Trophoblast cell (in vitro differentiated cells and primary cell): ENCODE measurements at regions not wholly inside any gene's neighbourhood (a gene's known extent, or its start where the extent isn't known, plus 50 kb on each side); places are given as distances from the start of the nearest gene placed in this dataset.
A peak's percentile ranks its signal among the peaks of the same experiment; 100 is the strongest.
"Not testable (repeated sequence)": the region's sequence is repeated elsewhere in the genome, so short reads cannot be mapped to it uniquely, and the experiment has no call there.

Experiments
- DNase-seq, 2 donors: peaks; one replicate each; pipeline ENCODE4 v3.0.0-alpha.2; 2016
- H2AFZ ChIP-seq: 2 replicates; pipeline ENCODE4 v1.6.1; 2013; ENCODE audit warnings: low read length, moderate library complexity, mild to moderate bottlenecking; ENCODE audit not compliant: insufficient read depth, poor library complexity
- H2AK5ac ChIP-seq: 2 replicates; pipeline ENCODE4 v1.6.1; 2013; ENCODE audit warnings: mild to moderate bottlenecking, low read length
- H2BK120ac ChIP-seq: 2 replicates; pipeline ENCODE4 v1.6.1; 2013; ENCODE audit warnings: low read length, mild to moderate bottlenecking, moderate library complexity; ENCODE audit not compliant: insufficient read depth, poor library complexity
- H2BK12ac ChIP-seq: 2 replicates; pipeline ENCODE4 v1.6.1; 2013; ENCODE audit warnings: mild to moderate bottlenecking, low read length, moderate library complexity
- H2BK5ac ChIP-seq: 2 replicates; pipeline ENCODE4 v1.6.1; 2013; ENCODE audit warnings: low read length, low read depth, moderate library complexity, mild to moderate bottlenecking; ENCODE audit not compliant: poor library complexity
- H3K14ac ChIP-seq: 2 replicates; pipeline ENCODE4 v1.6.1; 2013; ENCODE audit warnings: mild to moderate bottlenecking, low read length
- H3K18ac ChIP-seq: 2 replicates; pipeline ENCODE4 v1.6.1; 2013; ENCODE audit warnings: mild to moderate bottlenecking, low read length
- H3K23ac ChIP-seq: 2 replicates; pipeline ENCODE4 v1.6.1; 2013; ENCODE audit warnings: low read length
- H3K27ac ChIP-seq: 2 replicates; pipeline ENCODE4 v1.5.1; 2013; ENCODE audit warnings: low read depth, mild to moderate bottlenecking, inconsistent platforms, low read length, moderate library complexity
- H3K27me3 ChIP-seq: 2 replicates; pipeline ENCODE4 v1.6.1; 2013; ENCODE audit warnings: inconsistent platforms, mild to moderate bottlenecking, low read length, moderate library complexity; ENCODE audit not compliant: insufficient read depth
- H3K36me3 ChIP-seq, 2 experiments: 1 replicate in 1 of 2; 2 replicates in 1 of 2; pipeline ENCODE4 v1.6.1; 2013; ENCODE audit warnings: low read length in 2 of 2, mild to moderate bottlenecking in 2 of 2, moderate library complexity in 1 of 2; ENCODE audit not compliant: insufficient read depth in 2 of 2, control insufficient read depth in 1 of 2
- H3K4ac ChIP-seq: 2 replicates; pipeline ENCODE4 v1.6.1; 2013; ENCODE audit warnings: low read depth, mild to moderate bottlenecking, low read length, moderate library complexity
- H3K4me1 ChIP-seq, 2 experiments: 1 replicate in 1 of 2; 2 replicates in 1 of 2; pipeline ENCODE4 v1.6.1; 2013; ENCODE audit warnings: low read length in 2 of 2, mild to moderate bottlenecking in 2 of 2, moderate library complexity in 1 of 2; ENCODE audit not compliant: insufficient read depth in 2 of 2, control insufficient read depth in 1 of 2
- H3K4me2 ChIP-seq: 2 replicates; pipeline ENCODE4 v1.6.1; 2013; ENCODE audit warnings: inconsistent platforms, mild to moderate bottlenecking, low read length, moderate library complexity
- H3K4me3 ChIP-seq: 2 replicates; pipeline ENCODE4 v1.5.1; 2013; ENCODE audit warnings: mild to moderate bottlenecking, low read depth, low read length, inconsistent platforms
- H3K79me1 ChIP-seq: one replicate; pipeline ENCODE4 v1.6.1; 2013; ENCODE audit warnings: low read length
- H3K79me2 ChIP-seq: 2 replicates; pipeline ENCODE4 v1.6.1; 2013; ENCODE audit warnings: low read length, mild to moderate bottlenecking; ENCODE audit not compliant: control insufficient read depth, insufficient read depth, poor library complexity
- H3K9ac ChIP-seq: 2 replicates; pipeline ENCODE4 v1.6.1; 2013; ENCODE audit warnings: mild to moderate bottlenecking, low read length
- H3K9me3 ChIP-seq: 2 replicates; pipeline ENCODE4 v1.6.1; 2013; ENCODE audit warnings: low read depth, mild to moderate bottlenecking, control low read depth, inconsistent platforms, low read length; ENCODE audit not compliant: insufficient read depth
- H4K12ac ChIP-seq: 2 replicates; pipeline ENCODE4 v1.6.1; 2013; ENCODE audit warnings: low read depth, mild to moderate bottlenecking, low read length, moderate library complexity
- H4K8ac ChIP-seq: 2 replicates; pipeline ENCODE4 v1.6.1; 2013; ENCODE audit warnings: low read depth, mild to moderate bottlenecking, low read length, moderate library complexity
- H4K91ac ChIP-seq: one replicate; pipeline ENCODE4 v1.6.1; 2013; ENCODE audit warnings: low read depth, mild to moderate bottlenecking, low read length, moderate library complexity
- WGBS: extraction: QIAGEN DNeasy Blood & Tissue Kit; methylation state at CpG from one replicate; pipeline ENCODE4 v1.1.7; 2013; ENCODE audit warnings: missing lambda C conversion rate; ENCODE audit not compliant: insufficient read length, insufficient coverage; ENCODE audit errors: extremely low coverage; 5-methylcytosine and 5-hydroxymethylcytosine counted together

GRCh38 chr7:118867860-118868259 lies 643.4 kb downstream of the ANKRD7 start:
- Histone ChIP-seq H3K4me2 (no peak overlapping the region), H2BK12ac (no peak overlapping the region), H3K14ac (no peak overlapping the region), H2AFZ (no peak overlapping the region), H3K9ac (no peak overlapping the region), H3K36me3 (no peaks in the 10 kb centered on the region), H4K12ac (no peak overlapping the region), H3K79me1 (peaks cover 2% of the 10 kb centered on the region), H3K23ac (no peak overlapping the region), H3K18ac (no peak overlapping the region), H2AK5ac (no peak overlapping the region), H2BK120ac (no peak overlapping the region), H3K27ac (no peak overlapping the region), H3K4me3 (no peak overlapping the region), H3K9me3 (no peaks in the 10 kb centered on the region), H2BK5ac (no peak overlapping the region), H3K79me2 (no peaks in the 10 kb centered on the region), H3K4ac (no peak overlapping the region), H4K8ac (no peak overlapping the region), H3K27me3 (no peaks in the 10 kb centered on the region), H4K91ac (no peak overlapping the region), H3K4me1 (no peaks in the 10 kb centered on the region)
- no CpG with 5 or more reads among the region's 3 CpGs for WGBS
- no peak for DNase-seq

- not testable (repeated sequence) for H3K9ac ChIP-seq, H2BK12ac ChIP-seq, H3K23ac ChIP-seq, H4K91ac ChIP-seq, H2AK5ac ChIP-seq, H3K18ac ChIP-seq, H2AFZ ChIP-seq, H2BK120ac ChIP-seq, H3K36me3 ChIP-seq, H3K4ac ChIP-seq, H3K27me3 ChIP-seq, H3K79me1 ChIP-seq, H3K27ac ChIP-seq, H2BK5ac ChIP-seq, H3K4me1 ChIP-seq, DNase-seq, H4K12ac ChIP-seq, H3K79me2 ChIP-seq, H4K8ac ChIP-seq, H3K4me2 ChIP-seq, H3K9me3 ChIP-seq, H3K14ac ChIP-seq, H3K4me3 ChIP-seq
- no CpG with 5 or more reads among the region's 2 CpGs for WGBS
These were observed 644.6 kb downstream of the ANKRD7 start for GRCh38 chr7:118869141-118869540.

GRCh38 chr7:118870187-118870586 lies 645.7 kb downstream of the ANKRD7 start:
- peaks cover 2% of the 10 kb centered on the region for H3K79me1 ChIP-seq
- peak overlapping the region; percentile 37 for H4K91ac ChIP-seq
- H3K79me2 ChIP-seq: no peaks in the 10 kb centered on the region
- no peak overlapping the region for H2AK5ac ChIP-seq
- H3K23ac ChIP-seq: no peak overlapping the region
- no peaks in the 10 kb centered on the region for H3K36me3 ChIP-seq
- no peak overlapping the region for H2AFZ ChIP-seq
- H3K18ac ChIP-seq: no peak overlapping the region
- H2BK120ac ChIP-seq: no peak overlapping the region
- peak in 1 of 2 donors; percentile 35 for DNase-seq
- H4K8ac ChIP-seq: peak overlapping the region; percentile 23
- no peaks in the 10 kb centered on the region for H3K9me3 ChIP-seq
- H2BK5ac ChIP-seq: no peak overlapping the region
- H3K4me1 ChIP-seq: no peaks in the 10 kb centered on the region
- H3K4me3 ChIP-seq: no peak overlapping the region
- H3K4me2 ChIP-seq: no peak overlapping the region
- no peak overlapping the region for H3K14ac ChIP-seq
- no CpG with 5 or more reads among the region's 4 CpGs for WGBS
- H4K12ac ChIP-seq: no peak overlapping the region
- no peak overlapping the region for H3K4ac ChIP-seq
- no peak overlapping the region for H3K9ac ChIP-seq
- H3K27me3 ChIP-seq: no peaks in the 10 kb centered on the region
- H2BK12ac ChIP-seq: no peak overlapping the region
- no peak overlapping the region for H3K27ac ChIP-seq

- no peak overlapping the region for H4K91ac ChIP-seq
- no peak overlapping the region for H4K12ac ChIP-seq
- H3K9me3 ChIP-seq: no peaks in the 10 kb centered on the region
- H3K9ac ChIP-seq: no peak overlapping the region
- H2BK5ac ChIP-seq: no peak overlapping the region
- H3K4me1 ChIP-seq: no peaks in the 10 kb centered on the region
- H3K79me2 ChIP-seq: no peaks in the 10 kb centered on the region
- no peak overlapping the region for H3K4me2 ChIP-seq
- DNase-seq: peak; percentile 22 to 61
- no peak overlapping the region for H2AK5ac ChIP-seq
- no peaks in the 10 kb centered on the region for H3K27me3 ChIP-seq
- H3K27ac ChIP-seq: no peak overlapping the region
- no peak overlapping the region for H4K8ac ChIP-seq
- H3K14ac ChIP-seq: no peak overlapping the region
- no peak overlapping the region for H3K4ac ChIP-seq
- H2BK120ac ChIP-seq: no peak overlapping the region
- no peak overlapping the region for H3K18ac ChIP-seq
- no peaks in the 10 kb centered on the region for H3K36me3 ChIP-seq
- H3K4me3 ChIP-seq: no peak overlapping the region
- H3K79me1 ChIP-seq: peaks cover 2% of the 10 kb centered on the region
- H3K23ac ChIP-seq: no peak overlapping the region
- WGBS: no CpG with 5 or more reads among the region's 3 CpGs
- H2AFZ ChIP-seq: no peak overlapping the region
- no peak overlapping the region for H2BK12ac ChIP-seq
These were observed 648.1 kb downstream of the ANKRD7 start for GRCh38 chr7:118872568-118872967.
